Testis (tissue), 2 donors: ENCODE measurements at regions not wholly inside any gene's neighbourhood (a gene's known extent, or its start where the extent isn't known, plus 50 kb on each side); places are given as distances from the start of the nearest gene placed in this dataset.

Experiments used
- CTCF ChIP-seq, 3 experiments: fragments of 450-650 bp in 2 of 3; fragments of 200-600 bp in 1 of 3; sonication (generic) in 1 of 3; IDR thresholded peaks; one replicate each; pipeline ENCODE4 v1.5.1; 2016 to 2019; ENCODE audit warnings: antibody characterized with exemption in 3 of 3, mild to moderate bottlenecking in 2 of 3, moderate library complexity in 1 of 3
- POLR2A ChIP-seq: fragments of 450-650 bp; IDR thresholded peaks from one replicate; pipeline ENCODE4 v1.6.1; 2017; ENCODE audit warnings: antibody characterized with exemption, mild to moderate bottlenecking, moderate library complexity

DNA sequence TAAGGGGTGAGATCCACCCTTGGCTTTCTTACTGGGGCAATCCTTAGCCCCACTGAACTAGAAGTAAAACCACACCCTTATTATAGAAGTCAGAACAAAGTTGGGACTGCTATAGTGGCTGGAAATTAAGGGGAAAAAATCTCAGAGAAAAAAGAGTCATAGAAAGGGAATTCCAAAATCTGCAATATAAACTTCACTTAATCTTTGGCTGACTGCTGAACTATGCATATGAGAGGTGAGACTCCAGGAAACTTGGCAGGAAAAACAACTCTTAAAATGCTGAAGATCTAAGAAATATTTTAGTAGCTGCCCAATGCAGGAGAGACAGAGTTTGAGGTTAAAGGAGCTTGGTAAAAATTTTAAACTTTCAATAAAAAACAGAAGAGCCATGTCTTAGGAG, 201.8 kb upstream of the FN1 start:
- TF ChIP-seq POLR2A (no peak), CTCF (IDR thresholded peaks at IDR 0.05) (no peak)
